ENCODE measurements at regions not wholly inside any gene's neighbourhood (a gene's known extent, or its start where the extent isn't known, plus 50 kb on each side); places are given as distances from the start of the nearest gene placed in this dataset.
"Not testable (repeated sequence)": the region's sequence is repeated elsewhere in the genome, so short reads cannot be mapped to it uniquely, and the experiment has no call there.

DNA sequence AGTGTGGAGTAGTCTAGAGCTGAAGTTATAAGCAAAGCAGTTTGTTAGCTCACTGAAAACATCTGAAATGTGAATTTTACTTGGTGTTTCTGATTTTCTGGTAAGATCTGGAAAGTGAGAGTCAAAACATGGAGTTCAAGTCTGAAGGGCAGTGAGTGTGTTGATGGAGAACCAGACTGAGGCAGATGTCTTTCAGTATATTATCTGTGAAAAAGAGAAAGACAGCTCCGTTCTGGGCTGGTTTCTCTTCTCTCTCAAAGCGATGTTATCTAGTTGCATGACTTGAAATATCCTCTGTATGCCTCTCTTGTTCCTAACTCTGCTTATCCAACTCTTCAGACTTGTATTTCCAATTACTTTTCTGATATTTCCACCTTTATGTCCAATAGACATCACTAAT, 381.9 kb upstream of the RGS6 start:
- no peak for DNase-seq

DNA sequence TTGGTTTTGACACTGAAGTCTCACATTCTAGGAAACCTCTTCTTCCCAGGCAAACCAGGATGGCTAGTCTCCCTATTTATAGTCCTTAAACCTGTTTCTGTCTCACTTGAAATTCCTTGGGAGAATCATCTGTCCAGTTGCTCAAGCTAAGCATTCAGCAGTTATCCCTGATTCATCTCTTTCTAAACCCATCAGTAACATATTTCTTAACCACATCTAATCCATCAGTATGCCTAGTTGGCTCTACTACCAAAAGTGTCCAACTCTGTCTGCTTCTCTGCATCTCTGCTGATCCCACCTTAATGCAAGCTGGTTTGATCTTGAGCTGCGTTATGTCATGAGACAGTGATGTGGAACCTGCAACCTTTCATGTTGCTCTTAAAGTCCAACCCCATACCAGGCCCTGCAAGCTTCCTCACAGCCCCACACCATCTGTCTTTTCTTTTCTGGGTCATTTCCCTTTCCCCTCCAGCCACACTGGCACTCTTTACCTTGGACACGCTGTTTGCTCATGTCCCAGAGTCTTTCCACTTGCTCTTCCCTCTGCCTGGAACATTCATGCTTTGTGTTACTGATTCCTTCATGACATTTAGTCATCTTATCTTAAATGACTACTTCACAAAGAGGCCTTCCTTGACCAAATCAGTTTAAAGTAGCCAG, 380.8 kb upstream of the RGS6 start:
- no peak for DNase-seq

- no peak for DNase-seq
Observed at GRCh38 chr14:71552809-71553208, 379.4 kb upstream of the RGS6 start.

DNA sequence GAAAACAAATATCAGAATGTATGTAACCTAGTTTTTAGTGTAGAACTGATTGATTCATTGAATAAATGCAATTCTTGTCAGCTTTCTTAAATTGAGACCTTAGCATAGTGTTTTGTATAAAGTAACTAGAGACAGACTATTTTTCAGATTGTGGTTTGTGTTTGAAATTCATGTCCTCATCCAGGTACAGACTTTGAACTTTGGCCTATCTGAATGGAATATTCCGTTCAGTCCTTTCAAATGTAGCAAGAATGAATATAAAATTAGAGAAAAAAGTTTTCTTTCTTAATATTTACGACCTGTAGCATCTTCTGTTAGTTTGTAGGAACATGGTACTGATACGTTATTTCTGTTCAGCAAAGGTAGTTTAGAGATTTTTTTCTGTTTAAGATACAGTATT, 378.4 kb upstream of the RGS6 start:
- DNase-seq: no peak

DNA sequence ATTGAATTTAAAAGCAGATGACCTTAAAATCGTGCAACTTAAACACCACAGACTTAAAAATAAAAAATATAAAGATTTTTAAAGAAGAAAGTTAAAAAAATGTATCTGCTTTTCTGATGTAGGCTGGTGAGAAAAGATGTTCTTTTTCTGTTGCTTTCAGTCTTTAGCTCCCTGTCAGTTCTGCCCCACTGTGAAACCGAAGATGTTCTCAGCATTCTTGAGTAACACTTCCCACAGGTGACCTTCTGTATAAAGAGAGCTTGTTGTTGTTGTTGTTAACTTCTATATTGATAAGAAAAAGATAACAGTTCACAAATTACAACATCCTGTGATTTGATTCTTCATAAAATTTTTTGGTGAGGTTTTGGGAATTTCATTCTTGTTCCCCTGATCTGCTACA, 377.9 kb upstream of the RGS6 start:
- no peak for DNase-seq

DNA sequence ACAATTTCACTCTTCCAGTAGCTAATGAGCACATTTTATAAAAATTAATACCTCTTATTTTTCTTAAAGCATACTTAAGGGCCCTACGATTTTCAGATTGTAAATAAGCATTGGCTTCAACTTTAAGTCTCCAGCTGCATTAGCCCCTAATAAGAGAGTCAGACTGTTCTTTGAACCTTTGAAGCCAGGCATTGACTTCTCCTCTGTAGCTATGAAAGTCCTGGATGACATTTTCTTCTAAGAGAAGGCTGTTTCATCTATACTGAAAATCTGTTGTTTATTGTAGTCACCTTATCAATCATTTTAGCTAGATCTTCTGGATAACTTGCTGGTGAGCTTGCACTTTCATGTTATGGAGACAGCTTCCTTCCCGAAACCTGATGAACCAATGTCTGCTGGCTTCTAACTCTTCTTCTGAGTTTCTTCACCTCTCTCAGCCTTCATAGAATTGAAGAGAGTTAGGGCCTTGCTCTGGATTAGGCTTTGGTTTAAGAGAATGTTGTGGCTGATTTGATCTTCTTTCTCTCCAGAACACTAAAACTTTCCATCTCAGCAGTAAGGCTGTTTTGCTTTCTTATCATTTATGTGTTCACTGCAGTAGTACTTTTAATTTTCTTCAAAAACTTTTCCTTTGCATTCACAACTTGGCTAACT, 377.1 kb upstream of the RGS6 start:
- no peak for DNase-seq

DNA sequence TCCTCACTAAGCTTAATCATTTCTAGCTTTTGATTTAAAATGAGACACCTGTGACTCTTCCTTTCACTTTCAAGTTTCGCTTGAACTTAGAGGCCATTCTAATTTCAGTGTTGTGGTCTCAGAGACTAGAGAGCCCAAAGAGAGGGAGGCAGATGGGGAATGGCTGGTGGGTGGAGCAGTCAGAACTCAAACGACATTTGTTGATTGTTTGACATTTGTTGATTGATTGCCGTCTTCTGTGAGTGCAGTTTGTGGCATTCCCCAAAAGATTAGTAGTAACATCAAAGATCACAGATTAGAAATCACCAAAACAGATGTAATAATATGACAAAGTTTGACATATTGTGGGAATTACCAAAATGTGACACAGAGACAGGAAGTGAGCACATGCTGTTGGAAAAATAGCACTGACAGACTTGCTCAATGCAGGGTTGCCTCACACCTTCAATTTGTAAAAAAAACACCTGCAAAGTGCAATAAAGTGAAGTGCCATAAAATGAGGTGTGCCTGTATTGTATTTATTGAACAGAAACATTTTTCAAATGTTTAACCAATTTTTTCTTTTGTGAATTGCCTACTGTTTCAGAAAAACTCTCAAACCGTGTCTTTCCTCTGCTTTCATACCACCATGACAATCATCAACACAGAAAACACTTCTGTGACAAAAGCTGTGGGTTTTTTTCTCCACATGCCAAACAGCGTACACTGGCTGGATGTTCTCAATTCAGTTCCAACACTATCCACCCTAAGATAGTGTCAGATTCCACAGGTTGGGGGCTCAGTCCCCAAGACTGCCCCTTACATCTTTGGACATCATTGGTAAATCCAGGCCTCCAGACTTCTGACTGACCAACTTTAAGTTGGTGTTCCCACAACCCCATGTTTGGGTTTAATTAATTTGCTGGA, 376.3 kb upstream of the RGS6 start:
- no peak for DNase-seq

GRCh38 chr14:71556730-71557129, 375.5 kb upstream of the RGS6 start:
- no peak for DNase-seq

GRCh38 chr14:71557351-71557750, 374.9 kb upstream of the RGS6 start:
- DNase-seq: no peak

DNA sequence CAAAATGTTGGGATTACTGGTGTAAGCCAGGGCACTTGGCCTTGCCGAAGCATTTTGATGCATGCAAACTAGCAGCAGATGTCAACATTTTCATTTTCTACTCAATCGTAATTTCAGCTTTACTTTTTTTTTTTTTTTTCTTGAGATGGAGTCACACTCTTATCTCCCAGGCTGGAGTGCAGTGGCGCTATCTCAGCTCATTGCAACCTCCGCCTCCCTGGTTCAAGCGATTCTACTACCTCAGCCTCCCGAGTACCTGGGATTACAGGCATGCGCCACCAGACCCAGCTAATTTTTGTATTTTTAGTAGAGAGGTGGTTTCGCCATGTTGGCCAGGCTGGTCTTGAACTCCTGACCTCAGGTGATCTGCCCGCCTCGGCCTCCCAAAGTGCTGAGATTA, 373.3 kb upstream of the RGS6 start:
- not testable (repeated sequence) for DNase-seq

- no peak for DNase-seq
Observed at GRCh38 chr14:71560751-71561150, 371.5 kb upstream of the RGS6 start.

GRCh38 chr14:71563492-71564153, 368.6 kb upstream of the RGS6 start:
- DNase-seq: no peak

GRCh38 chr14:71566276-71566675, 366.0 kb upstream of the RGS6 start:
- no peak for DNase-seq

GRCh38 chr14:71567499-71568133, 364.6 kb upstream of the RGS6 start:
- DNase-seq: not testable (repeated sequence)

GRCh38 chr14:71574976-71575375, 357.3 kb upstream of the RGS6 start:
- no peak for DNase-seq

DNA sequence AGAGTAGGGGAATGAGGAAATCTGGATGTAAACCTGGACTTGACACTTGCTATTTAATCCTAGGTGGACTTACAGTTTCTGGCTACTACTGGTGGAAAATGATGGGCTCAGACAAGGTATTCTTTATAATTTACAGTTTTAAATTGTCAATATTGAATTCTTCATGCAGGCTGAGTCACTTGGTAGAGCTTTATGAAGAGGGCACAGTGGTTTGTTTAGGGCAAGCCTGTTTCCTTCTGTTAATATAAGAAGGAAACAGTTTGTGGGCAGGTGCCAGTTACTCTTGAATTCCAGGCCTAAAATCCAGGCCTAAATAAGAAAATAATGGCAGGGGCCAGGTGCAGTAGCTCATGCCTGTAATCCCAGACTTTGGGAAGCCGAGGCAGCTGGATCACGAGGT, 355.8 kb upstream of the RGS6 start:
- no peak for DNase-seq

- DNase-seq: no peak
Observed at GRCh38 chr14:71579331-71579730, 352.9 kb upstream of the RGS6 start.

DNA sequence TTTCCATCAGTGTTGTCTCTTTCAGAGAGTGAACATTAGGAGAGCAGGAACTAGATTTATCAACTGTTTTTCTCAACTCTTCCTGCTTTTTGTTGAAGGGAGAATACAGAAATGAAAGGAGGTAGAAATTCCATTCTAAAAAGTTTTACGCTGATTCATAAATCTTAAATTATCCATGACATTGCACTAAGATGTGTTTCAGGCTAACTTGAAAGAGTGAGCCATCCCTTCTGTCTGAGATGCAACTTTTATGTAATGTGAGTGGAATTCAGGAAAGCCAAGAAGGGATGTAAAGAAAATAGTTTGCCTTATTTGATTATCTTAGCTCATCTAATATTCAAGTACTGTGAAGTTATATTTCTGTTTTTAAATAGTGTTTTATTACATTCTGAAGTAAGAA, 349.5 kb upstream of the RGS6 start:
- no peak for DNase-seq

- no peak for DNase-seq
Observed at GRCh38 chr14:71583194-71583593, 349.0 kb upstream of the RGS6 start.

- DNase-seq: peak; percentile 4
Observed at GRCh38 chr14:71583705-71584104, 348.5 kb upstream of the RGS6 start.

DNA sequence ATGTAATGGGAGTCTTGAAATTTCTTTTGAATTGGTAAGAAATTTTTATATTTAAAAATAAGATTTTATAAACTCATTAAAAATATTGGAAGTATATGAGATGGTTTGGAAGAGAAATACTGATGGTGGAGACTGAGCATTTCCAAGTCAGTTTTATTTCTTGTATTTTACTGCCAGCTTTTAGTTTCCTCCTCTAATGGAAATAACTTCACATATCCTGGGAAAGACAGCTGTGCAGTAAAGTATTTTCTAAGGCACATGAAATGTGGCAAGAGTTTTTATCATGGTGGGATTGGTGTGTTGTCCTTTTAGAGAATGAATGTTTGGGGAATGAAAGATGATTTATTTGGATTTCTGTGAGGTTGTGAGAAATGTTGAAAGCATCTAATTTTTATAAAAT, 346.9 kb upstream of the RGS6 start:
- no peak for DNase-seq

GRCh38 chr14:71586131-71586897, 345.9 kb upstream of the RGS6 start:
- DNase-seq: peak; percentile 53

Measured in NCI-H146 (cell line).